ENCODE measurements at regions not wholly inside any gene's neighbourhood (a gene's known extent, or its start where the extent isn't known, plus 50 kb on each side); places are given as distances from the start of the nearest gene placed in this dataset.

DNA sequence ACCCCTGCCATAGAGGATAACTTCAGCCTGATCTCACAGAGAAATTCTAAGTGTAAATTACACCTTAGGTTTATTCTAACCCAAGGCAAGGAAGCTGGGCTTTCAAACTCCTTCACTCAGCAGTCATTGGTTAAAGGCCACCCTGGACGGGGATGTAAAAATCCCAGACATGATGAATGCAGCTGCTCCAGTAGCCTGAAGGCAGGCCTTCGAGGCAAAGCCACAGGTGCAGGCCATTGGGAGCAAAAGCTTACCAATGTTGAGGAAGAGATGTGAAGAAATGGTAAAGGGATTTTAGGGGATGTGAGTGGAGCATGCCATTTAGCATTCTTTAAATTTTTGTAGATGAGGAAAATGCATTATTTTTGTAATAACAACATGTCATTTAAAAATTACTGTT lies 514.4 kb downstream of the XYLT1 start:
- Histone ChIP-seq H3K27me3 (peaks cover 0 to 4% (median 0%) of the 10 kb centered on the region in 4 donors), H3K36me3 (no peaks in the 10 kb centered on the region), H3K4me1 (no peaks in the 10 kb centered on the region), H3K9me3 (no peaks in the 10 kb centered on the region), H3K27ac (no peak overlapping the region), H3K4me3 (no peak overlapping the region)
- intact Hi-C loops (cut with DNase I): no loop called here
- DNase-seq (no peak), ATAC-seq (no peak), FAIRE-seq (no peak)
- TF ChIP-seq CTCF (IDR thresholded peaks at IDR 0.05): no peak
- WGBS, 2 donors: 34 to 45% methylated on average over 2 of the region's 2 CpGs

DNA sequence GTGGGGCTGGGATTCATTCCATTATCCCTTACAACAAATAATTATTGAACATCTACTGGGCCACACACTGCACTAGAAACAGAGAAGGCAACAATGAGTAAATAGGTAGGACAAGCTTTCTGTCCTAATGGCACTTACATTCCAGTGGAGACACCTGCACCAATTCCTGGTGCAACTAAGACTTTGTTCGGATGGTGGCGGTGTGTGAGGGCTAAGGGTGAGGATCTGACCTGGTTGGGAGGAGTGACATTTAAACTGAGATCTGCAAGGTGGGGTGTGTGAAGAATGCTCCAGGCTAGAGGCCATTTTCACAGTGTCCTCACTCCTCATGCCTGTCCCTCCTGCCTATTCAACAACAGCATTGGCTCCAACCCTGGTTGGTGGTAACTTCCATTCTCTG lies 510.0 kb downstream of the XYLT1 start:
- ATAC-seq: no peak
- Histone ChIP-seq H3K27me3 (peaks cover 0 to 3% (median 0%) of the 10 kb centered on the region in 4 donors), H3K27ac (no peak overlapping the region), H3K9me3 (no peaks in the 10 kb centered on the region), H3K4me1 (no peaks in the 10 kb centered on the region), H3K4me3 (no peak overlapping the region), H3K36me3 (no peaks in the 10 kb centered on the region)
- DNase-seq: no peak
- 69 to 78% methylated on average over 2 of the region's 2 CpGs for WGBS, 2 donors
- TF ChIP-seq CTCF (IDR thresholded peaks at IDR 0.05): no peak
- intact Hi-C loops (cut with DNase I): no loop called here
- no peak for FAIRE-seq

DNA sequence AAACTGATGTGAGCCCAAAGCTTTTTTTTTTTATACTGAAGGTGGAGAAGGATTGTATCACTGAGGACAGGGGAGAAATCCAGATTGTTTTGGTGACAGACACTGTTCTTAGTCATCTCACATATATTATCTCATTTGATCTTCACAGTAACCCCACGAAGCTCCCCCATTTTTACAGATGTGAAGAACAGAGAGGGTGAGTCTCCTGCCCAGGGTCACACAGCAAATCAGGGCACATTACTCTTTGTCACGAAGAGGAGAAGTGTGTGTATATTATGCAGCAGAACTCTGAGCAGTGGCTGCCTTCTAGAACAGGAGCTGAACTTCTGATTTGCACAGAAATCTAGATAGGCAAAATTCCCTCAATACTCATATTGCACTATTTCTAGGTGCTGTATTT lies 504.3 kb downstream of the XYLT1 start:
- TF ChIP-seq CTCF (IDR thresholded peaks at IDR 0.05): no peak
- ATAC-seq: no peak
- DNase-seq: no peak
- 26 to 38% methylated on average over 2 of the region's 2 CpGs for WGBS, 2 donors
- no peak for FAIRE-seq
- Histone ChIP-seq H3K27me3 (peaks cover 0 to 12% (median 0%) of the 10 kb centered on the region in 4 donors), H3K9me3 (no peaks in the 10 kb centered on the region), H3K4me1 (no peaks in the 10 kb centered on the region), H3K36me3 (no peaks in the 10 kb centered on the region), H3K4me3 (no peak overlapping the region), H3K27ac (no peak overlapping the region)
- intact Hi-C loops (cut with DNase I): no loop called here

GRCh38 chr16:16971042-16971441 lies 499.7 kb downstream of the XYLT1 start:
- Histone ChIP-seq H3K27ac (no peak overlapping the region), H3K9me3 (no peaks in the 10 kb centered on the region), H3K27me3 (peaks cover 0 to 12% (median 0%) of the 10 kb centered on the region in 4 donors), H3K36me3 (no peaks in the 10 kb centered on the region), H3K4me1 (no peaks in the 10 kb centered on the region), H3K4me3 (no peak overlapping the region)
- FAIRE-seq (no peak), ATAC-seq (no peak), DNase-seq (no peak)
- TF ChIP-seq CTCF (IDR thresholded peaks at IDR 0.05): no peak
- intact Hi-C loops (cut with DNase I): no loop called here
- 85 to 95% methylated on average over 1 of the region's 1 CpG for WGBS, 2 donors

GRCh38 chr16:16972831-16973230 lies 497.9 kb downstream of the XYLT1 start:
- Histone ChIP-seq H3K9me3 (no peaks in the 10 kb centered on the region), H3K4me3 (no peak overlapping the region), H3K4me1 (no peaks in the 10 kb centered on the region), H3K27me3 (peaks cover 0 to 12% (median 0%) of the 10 kb centered on the region in 4 donors), H3K27ac (no peak overlapping the region), H3K36me3 (no peaks in the 10 kb centered on the region)
- ATAC-seq (no peak), DNase-seq (no peak), FAIRE-seq (no peak)
- no peak for TF ChIP-seq CTCF (IDR thresholded peaks at IDR 0.05)
- intact Hi-C loops (cut with DNase I): no loop called here
- WGBS, 2 donors: 46 to 48% methylated on average over 4 of the region's 4 CpGs

All from pancreas (tissue), 10 donors.